Loucy (cell line): ENCODE measurements at regions not wholly inside any gene's neighbourhood (a gene's known extent, or its start where the extent isn't known, plus 50 kb on each side); places are given as distances from the start of the nearest gene placed in this dataset.

Source experiments
- H2AFZ ChIP-seq: fragments of 200-600 bp; sonication (generic); 2 replicates; pipeline ENCODE4 v1.6.0; 2016; ENCODE audit warnings: antibody characterized with exemption, mild to moderate bottlenecking, low read length, moderate library complexity
- H3F3A ChIP-seq: fragments of 200-600 bp; 2 replicates; pipeline ENCODE4 v1.6.0; 2016; ENCODE audit warnings: antibody characterized with exemption, low read depth, mild to moderate bottlenecking
- H3K27me3 ChIP-seq: fragments of 200-600 bp; sonication (generic); 2 replicates; pipeline ENCODE4 v1.6.1; 2014; ENCODE audit warnings: low read length, mild to moderate bottlenecking; ENCODE audit not compliant: insufficient read depth, poor library complexity, severe bottlenecking
- H3K36me3 ChIP-seq: fragments of 200-600 bp; sonication (generic); 2 replicates; pipeline ENCODE4 v1.6.1; 2016; ENCODE audit warnings: low read length; ENCODE audit not compliant: insufficient read depth
- H3K4me1 ChIP-seq: fragments of 200-600 bp; sonication (generic); 2 replicates; pipeline ENCODE4 v1.5.1; 2014; ENCODE audit warnings: low read length, mild to moderate bottlenecking; ENCODE audit not compliant: insufficient read depth, poor library complexity, severe bottlenecking
- H3K4me2 ChIP-seq: fragments of 200-600 bp; sonication (generic); 2 replicates; pipeline ENCODE4 v1.6.0; 2014; ENCODE audit warnings: antibody characterized with exemption, low read length, low read depth, mild to moderate bottlenecking; ENCODE audit not compliant: poor library complexity, severe bottlenecking
- H3K4me3 ChIP-seq: fragments of 200-600 bp; sonication (generic); 2 replicates; pipeline ENCODE4 v1.5.1; 2014; ENCODE audit warnings: low read length, mild to moderate bottlenecking, mixed read lengths; ENCODE audit not compliant: poor library complexity, severe bottlenecking
- H3K79me2 ChIP-seq: fragments of 200-600 bp; sonication (generic); 2 replicates; pipeline ENCODE4 v1.6.1; 2014; ENCODE audit warnings: low read length; ENCODE audit not compliant: insufficient read depth
- H3K9ac ChIP-seq: fragments of 200-600 bp; sonication (generic); 2 replicates; pipeline ENCODE4 v1.6.0; 2014; ENCODE audit warnings: mild to moderate bottlenecking, low read depth, low read length, moderate library complexity; ENCODE audit not compliant: poor library complexity, severe bottlenecking
- H3K9me2 ChIP-seq: fragments of 200-600 bp; sonication (generic); replicated peaks from 2 replicates; pipeline ENCODE4 v1.6.1; 2016; ENCODE audit warnings: low read depth, low read length, mixed read lengths
- H3K9me3 ChIP-seq: fragments of 200-600 bp; sonication (generic); 2 replicates; pipeline ENCODE4 v1.6.1; 2014; ENCODE audit warnings: mild to moderate bottlenecking, antibody characterized with exemption, low read length, low read depth; ENCODE audit not compliant: insufficient read depth
- H4K20me1 ChIP-seq: fragments of 200-600 bp; sonication (generic); 2 replicates; pipeline ENCODE4 v1.6.0; 2014; ENCODE audit warnings: antibody characterized with exemption, low read length, mild to moderate bottlenecking; ENCODE audit not compliant: insufficient read depth, poor library complexity, severe bottlenecking
- CTCF ChIP-seq: fragments of 200-600 bp; sonication (generic); conservative IDR thresholded peaks from 2 replicates; pipeline ENCODE4 v1.5.1; 2014; ENCODE audit warnings: mild to moderate bottlenecking, antibody characterized with exemption, low read length
- EZH2phosphoT487 ChIP-seq: fragments of 200-600 bp; IDR thresholded peaks from 2 replicates; pipeline ENCODE4 v1.6.1; 2018; ENCODE audit warnings: antibody characterized with exemption, mild to moderate bottlenecking, moderate library complexity, borderline replicate concordance

GRCh38 chr14:62130441-62130840, 368.2 kb downstream of the SNAPC1 start:
- no peaks in the 10 kb centered on the region for H3F3A ChIP-seq
- H3K9me3 ChIP-seq: no peaks in the 10 kb centered on the region
- H2AFZ ChIP-seq: no peak overlapping the region
- no peaks in the 10 kb centered on the region for H3K36me3 ChIP-seq
- H3K4me1 ChIP-seq: no peaks in the 10 kb centered on the region
- no peaks in the 10 kb centered on the region for H3K27me3 ChIP-seq
- TF ChIP-seq CTCF (no peak), EZH2phosphoT487 (no peak)
- H3K4me2 ChIP-seq: no peak overlapping the region
- no peaks in the 10 kb centered on the region for H3K9me2 ChIP-seq
- H3K9ac ChIP-seq: no peak overlapping the region
- H3K4me3 ChIP-seq: no peak overlapping the region
- H3K79me2 ChIP-seq: no peaks in the 10 kb centered on the region
- H4K20me1 ChIP-seq: no peaks in the 10 kb centered on the region

GRCh38 chr14:62133776-62134550, 371.7 kb downstream of the SNAPC1 start:
- no peak for TF ChIP-seq EZH2phosphoT487
- no peak for TF ChIP-seq CTCF
- H2AFZ ChIP-seq: no peak overlapping the region
- H3K36me3 ChIP-seq: no peaks in the 10 kb centered on the region
- no peaks in the 10 kb centered on the region for H3K4me1 ChIP-seq
- H3K9me2 ChIP-seq: no peaks in the 10 kb centered on the region
- no peaks in the 10 kb centered on the region for H3F3A ChIP-seq
- H4K20me1 ChIP-seq: no peaks in the 10 kb centered on the region
- H3K4me2 ChIP-seq: no peak overlapping the region
- H3K9me3 ChIP-seq: no peaks in the 10 kb centered on the region
- no peak overlapping the region for H3K4me3 ChIP-seq
- H3K79me2 ChIP-seq: no peaks in the 10 kb centered on the region
- no peak overlapping the region for H3K9ac ChIP-seq
- no peaks in the 10 kb centered on the region for H3K27me3 ChIP-seq

DNA sequence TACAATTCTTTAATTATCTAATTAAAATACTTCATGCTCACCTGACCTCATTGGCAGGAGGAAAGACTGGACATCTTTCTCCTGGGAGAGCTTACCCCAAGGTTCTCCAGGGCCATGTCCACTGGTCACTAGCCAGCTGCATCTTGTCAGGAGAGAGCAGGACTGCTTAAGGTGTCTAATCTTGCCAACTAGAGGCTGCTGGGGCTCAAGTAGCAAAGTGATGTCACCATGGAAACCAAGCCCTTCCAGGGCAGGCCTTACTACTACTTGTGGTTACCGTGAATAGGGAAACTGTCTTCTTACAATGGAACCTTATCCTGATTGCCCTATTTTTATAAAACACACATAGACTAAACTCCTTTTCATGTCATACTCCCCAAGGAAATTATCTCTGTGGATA, 376.4 kb downstream of the SNAPC1 start:
- H3K4me2 ChIP-seq: no peak overlapping the region
- no peak for TF ChIP-seq CTCF
- no peak overlapping the region for H2AFZ ChIP-seq
- no peak overlapping the region for H3K4me3 ChIP-seq
- no peak overlapping the region for H3K9ac ChIP-seq
- H3K9me3 ChIP-seq: no peaks in the 10 kb centered on the region
- H3K9me2 ChIP-seq: no peaks in the 10 kb centered on the region
- H3K36me3 ChIP-seq: no peaks in the 10 kb centered on the region
- no peaks in the 10 kb centered on the region for H3F3A ChIP-seq
- H3K27me3 ChIP-seq: no peaks in the 10 kb centered on the region
- H4K20me1 ChIP-seq: no peaks in the 10 kb centered on the region
- H3K79me2 ChIP-seq: no peaks in the 10 kb centered on the region
- no peaks in the 10 kb centered on the region for H3K4me1 ChIP-seq
